ENCODE measurements at regions not wholly inside any gene's neighbourhood (a gene's known extent, or its start where the extent isn't known, plus 50 kb on each side); places are given as distances from the start of the nearest gene placed in this dataset.
A peak's percentile ranks its signal among the peaks of the same experiment; 100 is the strongest.

GRCh38 chr2:15797231-15797938 is 143.0 kb upstream of the MYCN start:
- TF ChIP-seq CTCF (IDR thresholded peaks at IDR 0.05) (peak; percentile 17; the same call in 1 of the 3 replicates), EP300 (IDR thresholded peaks at IDR 0.05) (no peak), RFX5 (IDR thresholded peaks at IDR 0.05) (no peak), HDAC2 (IDR thresholded peaks at IDR 0.05) (no peak), CEBPB (IDR thresholded peaks at IDR 0.05) (no peak), POLR2A (IDR thresholded peaks at IDR 0.05; ENCODE audit: low read length) (no peak), NPAS2 (CRISPR knock-in tag; IDR thresholded peaks at IDR 0.05; ENCODE audit: borderline replicate concordance) (no peak), JUN (IDR thresholded peaks at IDR 0.05) (no peak), TP53 (CRISPR knock-in tag; IDR thresholded peaks at IDR 0.05) (no peak), NR3C1 (IDR thresholded peaks at IDR 0.05) (no peak), RAD21 (conservative IDR thresholded peaks at IDR 0.05 in 1 of 2, IDR thresholded peaks at IDR 0.05 in 1 of 2) (peak; percentile 26 to 49; a peak in 4 of 5 replicates), CBX2 (IDR thresholded peaks at IDR 0.05; ENCODE audit: borderline replicate concordance, low read depth) (no peak), RARB (CRISPR knock-in tag; IDR thresholded peaks at IDR 0.05) (no peak), CHD2 (IDR thresholded peaks at IDR 0.05; ENCODE audit: low read length, partially characterized antibody) (no peak)

Data from A549 (cell line).